NCI-H146 treated with DMSO at 0.1 percent for 48 hours (cell line): ENCODE measurements at regions not wholly inside any gene's neighbourhood (a gene's known extent, or its start where the extent isn't known, plus 50 kb on each side); places are given as distances from the start of the nearest gene placed in this dataset.

ENCODE experiments used
- DNase-seq: peaks from one replicate; lab custom pipeline; 2025; ENCODE audit not compliant: unreplicated experiment; lab: John Stamatoyannopoulos, UW

DNA sequence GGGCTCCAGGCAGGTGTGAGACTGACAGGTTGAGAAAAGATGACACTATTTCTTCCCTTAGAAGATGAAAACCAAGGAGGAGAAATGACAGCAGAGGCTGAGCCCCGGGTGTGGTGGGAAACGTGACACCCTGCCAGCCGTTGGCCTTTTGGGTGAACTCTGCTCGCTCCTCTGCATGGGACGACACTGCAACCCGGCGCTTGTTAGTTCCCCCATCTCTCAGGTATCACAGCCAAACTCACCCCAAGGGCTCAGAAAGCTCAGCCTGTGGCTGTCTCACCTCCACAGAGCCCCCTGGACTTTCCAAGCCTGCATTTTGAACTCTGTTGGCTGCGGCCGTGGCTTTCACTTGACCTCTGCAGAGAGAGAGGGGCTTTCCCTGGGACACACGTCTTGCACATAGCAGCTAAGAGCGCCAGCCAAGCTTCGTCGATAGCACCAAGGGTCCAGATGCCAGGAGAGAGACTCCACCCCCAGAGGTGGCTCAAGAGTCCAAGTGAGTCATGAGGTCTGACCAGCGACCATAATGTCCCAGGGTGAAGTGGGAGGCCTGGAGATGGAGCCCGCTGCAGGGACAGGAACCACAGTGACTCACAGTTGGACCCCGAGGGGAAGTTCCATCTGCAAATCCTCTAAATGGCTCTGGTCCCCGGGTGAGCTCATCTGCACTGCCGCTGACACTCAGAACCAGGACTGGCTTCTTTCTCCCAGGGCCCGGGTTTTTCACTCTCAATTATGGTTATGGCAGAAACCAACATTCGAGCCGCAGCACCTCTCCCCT is 301.9 kb downstream of the SOX9 start:
- DNase-seq = no peak

DNA sequence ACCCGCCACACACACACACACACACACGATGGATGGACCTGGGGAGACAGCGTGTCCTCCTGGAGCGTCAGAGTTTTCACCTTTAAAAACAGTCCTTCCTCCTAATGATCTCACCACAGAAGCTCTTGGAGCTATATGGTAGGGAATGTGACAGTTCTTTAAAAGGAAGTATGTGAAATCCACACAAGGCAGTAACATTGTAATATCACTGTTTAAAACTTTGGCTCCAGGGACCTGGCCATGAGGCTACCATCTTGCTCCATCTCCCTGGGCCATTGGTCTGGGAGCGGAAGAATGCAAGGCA is 302.4 kb downstream of the SOX9 start:
- no peak for DNase-seq

DNA sequence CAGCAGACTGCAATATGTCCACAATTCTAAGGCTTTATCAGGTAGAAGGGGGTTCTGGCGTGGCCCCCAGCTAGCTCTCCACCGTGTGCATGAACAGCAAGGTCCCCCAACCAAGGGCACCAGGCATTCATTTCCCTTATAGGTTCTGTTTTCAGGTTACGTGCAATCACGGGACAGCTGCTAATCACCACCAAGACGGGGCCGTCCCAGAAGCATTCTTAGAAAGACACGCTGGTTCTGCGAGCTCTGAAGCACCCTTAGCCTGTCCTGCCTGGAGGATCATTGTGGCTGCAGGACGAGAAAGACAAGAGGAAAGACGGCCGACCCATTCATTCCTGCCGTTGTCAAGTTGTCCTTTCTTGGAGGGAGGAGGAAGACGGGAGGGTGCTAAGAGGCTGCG is 302.9 kb downstream of the SOX9 start:
- DNase-seq = no peak

DNA sequence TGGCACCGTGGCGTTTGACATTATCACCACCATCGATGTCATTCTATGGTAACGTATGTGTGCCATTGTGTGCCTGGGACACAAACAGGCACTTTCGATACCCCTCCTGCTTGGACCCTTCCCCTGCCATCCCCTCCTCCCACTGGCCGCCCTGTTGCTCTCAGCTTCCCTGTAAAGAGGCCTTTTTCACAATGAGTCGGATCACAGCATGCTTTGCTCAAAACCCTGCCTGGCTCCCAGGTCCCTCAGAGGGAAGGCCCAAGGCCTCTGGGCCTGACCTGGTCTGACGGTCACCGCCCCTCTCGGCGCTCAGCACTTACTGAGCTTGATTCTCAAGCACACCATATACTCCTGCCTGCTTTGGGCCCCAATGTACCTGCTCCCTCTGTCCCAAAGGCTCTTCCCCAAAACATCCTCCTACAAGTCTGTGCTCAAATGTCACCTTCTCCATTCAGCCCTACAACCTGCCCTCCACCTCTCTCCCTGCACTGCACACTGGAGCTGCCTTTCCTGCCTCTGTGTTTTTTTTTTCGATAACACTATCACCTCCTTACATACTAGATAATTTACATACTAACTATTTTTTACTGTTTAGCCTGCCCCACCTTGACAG is 303.8 kb downstream of the SOX9 start:
- no peak for DNase-seq

DNA sequence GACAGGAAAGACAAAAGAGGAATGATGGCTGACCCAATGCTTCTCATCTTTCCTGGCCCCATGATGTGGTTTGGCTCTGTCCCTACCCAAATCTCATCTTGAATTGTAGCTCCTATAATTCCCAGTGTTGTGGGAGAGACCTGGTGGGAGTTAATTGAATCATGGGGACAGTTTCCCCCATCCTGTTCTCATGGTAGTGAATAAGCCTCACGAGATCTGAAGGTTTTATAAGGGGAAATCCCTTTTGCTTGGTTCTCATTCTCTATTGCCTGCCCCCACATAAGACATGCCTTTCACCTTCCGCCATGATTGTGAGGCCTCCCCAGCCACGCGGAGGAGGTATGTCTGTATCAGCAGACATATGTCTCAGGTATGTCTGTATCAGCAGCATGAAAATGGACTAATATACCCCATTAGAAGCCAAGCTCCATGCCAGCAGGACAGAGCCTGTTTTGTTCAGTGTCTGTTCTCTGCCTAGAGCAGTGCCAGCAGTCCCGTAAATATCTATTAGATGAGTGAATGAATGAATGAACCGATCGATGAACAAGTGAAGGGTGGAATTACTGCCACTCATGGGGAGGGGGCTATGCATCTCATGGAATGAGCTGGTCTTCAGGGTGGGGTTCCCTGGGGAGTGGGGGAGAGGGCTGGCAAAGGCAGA is 304.4 kb downstream of the SOX9 start:
- DNase-seq = no peak

DNA sequence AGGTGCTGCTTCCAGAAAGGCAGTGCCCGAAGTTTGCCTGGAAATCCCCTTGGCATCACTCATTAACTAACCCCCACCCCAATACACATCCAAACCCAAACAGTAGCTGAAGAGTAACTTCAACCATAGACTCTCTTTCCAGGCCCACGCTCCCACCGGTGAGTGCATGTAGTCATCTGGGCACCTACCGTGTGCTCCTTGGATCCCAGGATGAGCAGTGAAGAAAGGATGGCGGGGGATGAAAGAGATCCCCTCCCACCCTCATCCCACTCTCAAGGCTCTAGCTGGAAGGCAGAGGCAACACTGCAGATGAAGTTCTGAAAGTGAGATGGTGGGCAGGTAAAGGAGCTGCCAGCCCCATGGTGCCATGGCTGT is 305.0 kb downstream of the SOX9 start:
- no peak for DNase-seq

DNA sequence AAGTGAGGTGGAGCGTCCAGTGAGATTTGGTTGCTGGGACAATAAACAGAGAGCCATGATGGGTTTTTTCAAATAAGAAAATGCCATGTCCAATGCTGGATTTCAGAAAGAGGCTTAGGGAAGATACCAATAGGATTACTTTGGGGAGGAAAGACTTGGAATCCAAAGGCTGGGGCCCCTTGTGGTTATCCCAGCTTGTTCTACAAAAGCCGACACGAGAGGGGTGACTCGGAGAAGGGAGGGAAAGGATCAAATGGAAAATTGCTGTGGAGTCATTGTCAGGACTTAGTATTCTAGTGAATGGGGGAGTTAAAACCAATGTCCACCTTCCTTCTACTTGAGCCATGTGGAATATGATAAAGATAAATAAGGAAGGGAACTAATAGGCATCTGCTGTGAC is 305.5 kb downstream of the SOX9 start:
- DNase-seq = no peak

DNA sequence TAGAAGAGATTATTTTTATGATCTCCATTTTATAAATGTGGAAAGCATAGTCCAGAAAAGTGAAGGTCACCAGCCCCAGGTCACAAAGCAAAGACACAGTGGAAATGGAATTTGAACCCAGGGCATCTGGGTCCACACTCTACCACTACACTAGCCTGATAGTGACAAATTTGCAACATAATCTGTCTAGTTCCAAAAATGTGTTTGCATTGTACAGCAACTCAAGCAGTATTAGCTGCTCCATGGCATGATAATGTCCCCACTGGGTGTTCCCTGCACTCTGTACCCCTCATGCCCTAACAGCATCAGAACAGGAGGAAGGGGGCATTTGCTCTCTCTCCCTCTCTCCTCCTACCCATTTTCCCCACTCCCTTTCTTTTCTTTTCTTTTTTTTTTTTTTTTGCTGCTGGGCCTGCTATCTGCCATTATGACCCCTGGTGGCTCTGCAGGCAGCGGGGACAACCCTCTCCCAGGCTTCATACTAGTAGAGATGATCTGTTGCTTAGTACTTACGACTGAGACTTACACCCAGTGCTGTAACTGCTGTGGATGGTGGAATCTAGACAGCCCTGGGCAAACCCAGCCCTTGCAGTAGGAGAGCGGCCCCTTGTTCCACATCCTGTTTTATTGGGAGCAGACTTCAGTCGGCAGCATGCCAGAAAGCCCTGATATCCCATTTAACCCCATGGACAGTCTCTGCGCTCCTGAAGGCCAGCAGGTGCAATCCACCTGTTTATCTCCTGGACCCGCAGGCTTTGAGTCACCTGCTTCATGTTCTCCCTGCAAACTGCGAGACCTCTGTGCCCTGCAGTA is 306.3 kb downstream of the SOX9 start:
- DNase-seq = peak; percentile 85

DNA sequence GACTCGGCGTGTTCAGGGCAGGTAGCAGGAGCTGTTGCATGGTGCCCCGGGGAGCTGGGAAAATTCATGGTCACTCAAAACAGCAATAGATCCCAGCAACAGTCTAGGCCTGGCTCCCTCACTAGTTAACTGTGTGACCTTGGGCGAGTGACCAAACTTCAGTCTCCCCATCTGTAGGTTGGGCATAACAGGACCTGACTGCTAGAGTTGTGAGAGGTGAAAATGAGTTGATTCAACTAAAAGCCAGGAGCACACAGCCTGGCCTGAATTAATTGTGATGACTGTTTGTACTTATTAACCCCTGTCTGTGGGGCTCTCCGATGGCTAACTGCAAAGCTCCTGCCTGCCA is 306.9 kb downstream of the SOX9 start:
- DNase-seq = no peak

DNA sequence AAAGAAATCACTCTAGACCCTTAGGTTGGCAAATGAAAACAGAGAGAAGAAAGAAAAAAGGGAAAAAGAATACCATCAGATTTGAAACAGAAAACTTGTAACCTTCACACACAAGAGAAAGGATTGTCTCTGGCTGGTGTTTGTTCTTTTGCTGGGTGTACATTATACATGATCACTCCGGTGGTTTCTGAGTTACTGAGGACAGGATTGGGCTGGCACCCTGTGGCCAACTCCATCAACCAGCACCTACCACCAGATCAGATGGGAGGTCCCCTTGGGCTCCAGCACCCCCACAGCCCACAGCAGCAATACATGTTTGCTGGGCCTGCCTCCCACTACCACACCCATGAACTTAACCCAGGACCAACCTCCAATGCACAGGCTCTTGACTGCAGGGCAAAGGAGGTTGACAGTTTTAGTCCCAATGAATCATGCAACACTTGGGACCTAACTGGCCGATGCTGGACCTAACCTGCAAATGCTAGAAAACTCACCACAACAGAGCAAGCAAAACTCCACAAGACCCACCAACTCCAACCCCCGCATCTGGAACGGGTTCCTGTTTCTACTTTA is 308.3 kb downstream of the SOX9 start:
- no peak for DNase-seq

DNA sequence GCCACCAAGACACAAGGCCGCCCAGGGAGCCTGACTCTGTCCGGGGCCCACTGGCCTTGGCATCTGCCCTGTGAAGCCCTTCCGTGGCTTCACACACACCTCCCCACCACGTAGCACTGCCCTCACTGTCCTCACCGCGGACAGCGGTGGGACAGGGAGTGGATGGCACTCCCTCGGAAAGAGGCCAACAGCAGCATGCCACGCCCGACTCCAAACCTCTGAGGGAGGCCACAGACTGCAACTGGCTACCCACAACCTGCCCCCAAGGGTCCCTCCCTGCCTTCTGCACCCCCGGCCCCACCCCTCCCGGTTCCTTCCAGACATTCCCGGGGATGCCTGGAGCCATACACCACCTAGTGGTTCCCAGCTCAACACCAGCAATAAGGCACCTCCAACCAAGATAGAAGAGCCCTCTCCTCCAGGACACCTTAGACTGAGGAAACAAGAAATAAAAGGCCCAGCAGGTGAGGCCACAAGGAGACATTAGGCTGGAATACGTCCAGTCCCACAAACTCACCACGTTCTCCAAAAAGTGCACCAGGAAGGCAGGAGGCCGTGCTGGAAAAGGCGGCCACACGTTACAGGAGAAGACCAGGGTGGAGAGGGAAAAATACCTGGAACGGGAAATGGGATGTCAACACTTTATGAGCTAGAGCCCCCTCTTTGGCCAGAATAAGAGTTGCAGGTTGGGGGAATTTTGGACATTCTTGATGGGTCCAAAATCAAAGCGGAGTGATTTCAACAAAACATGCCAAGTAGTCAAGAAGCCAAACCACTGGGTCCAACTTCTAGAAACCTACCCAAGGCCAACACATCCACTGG is 310.0 kb downstream of the SOX9 start:
- no peak for DNase-seq

DNA sequence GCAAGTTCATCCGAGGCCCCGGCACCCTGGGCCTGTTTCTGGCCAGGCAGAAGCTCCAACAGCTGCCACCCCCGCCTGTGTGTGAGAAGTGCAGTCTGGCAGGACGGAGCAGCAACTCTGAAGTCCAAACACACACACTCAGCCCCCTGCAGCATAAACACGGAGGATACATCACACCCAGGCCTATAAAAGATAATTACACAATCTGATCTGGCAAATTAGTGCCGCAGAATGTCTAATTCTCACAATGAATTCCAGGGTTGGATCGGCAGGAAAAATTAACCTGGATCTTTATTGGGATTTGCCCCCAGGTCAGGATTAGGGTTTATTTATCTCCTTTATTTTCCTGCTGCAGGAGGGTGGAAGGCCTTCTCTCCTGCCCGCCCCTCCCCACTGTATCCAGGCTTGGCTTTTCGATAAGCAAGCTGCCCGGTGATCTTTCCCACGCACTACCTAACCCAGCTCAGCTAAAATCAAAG is 311.4 kb downstream of the SOX9 start:
- peak; percentile 74 for DNase-seq

DNA sequence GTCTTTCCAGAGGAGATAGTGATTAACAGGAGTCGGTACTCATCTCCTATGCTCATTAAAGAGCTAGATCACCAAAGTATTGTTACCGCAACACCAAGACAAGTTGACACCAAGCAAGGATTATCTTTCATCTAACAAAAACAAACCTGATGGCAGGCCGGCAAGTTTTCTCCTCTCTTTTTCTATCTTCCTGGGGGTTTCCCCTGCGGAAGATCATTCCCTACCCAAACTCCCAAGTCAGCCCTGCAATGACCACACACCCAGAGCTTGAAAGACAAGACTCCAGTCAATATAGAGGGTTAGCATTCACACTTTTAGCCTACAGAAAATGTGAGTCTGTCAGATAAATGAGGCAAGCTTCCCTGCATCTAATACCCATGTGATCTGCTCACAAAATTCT is 312.1 kb downstream of the SOX9 start:
- DNase-seq = no peak

DNA sequence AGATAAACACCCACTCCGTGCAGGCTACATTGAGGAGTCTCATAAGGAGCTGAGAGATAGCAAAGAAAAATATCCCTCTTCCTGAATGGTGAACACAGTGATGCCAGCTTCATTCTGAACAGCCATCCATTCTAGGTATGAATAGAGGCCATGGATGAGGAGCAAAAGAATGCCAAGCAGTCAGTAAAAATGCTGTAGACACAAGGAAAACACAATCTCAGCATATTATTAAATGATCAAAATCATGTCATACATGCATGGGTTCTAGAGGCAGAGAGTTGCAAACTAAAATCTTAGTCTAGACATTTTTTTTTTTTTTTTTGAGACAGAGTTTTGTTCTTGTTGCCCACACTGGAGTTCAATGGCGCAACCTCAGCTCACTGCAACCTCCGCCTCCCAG is 313.0 kb downstream of the SOX9 start:
- DNase-seq = no peak

DNA sequence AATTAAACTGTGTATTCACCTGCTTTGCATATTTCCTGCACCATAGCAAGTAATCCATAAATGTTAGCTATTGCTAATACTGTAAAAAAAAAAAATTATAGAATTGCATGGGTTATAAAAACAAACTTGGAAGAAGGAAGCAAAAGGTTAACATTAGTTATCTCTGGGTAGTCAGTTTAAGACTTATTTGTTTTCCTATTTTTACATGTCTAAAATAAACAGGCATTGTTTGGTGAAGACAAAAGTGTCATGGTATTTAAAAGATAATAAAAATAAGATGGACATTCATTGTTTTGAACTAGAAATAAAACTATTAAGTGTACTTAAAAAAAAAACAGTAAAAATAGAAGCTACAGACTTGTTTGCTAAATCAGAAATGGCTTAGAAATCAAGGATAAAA is 313.8 kb downstream of the SOX9 start:
- DNase-seq = no peak

DNA sequence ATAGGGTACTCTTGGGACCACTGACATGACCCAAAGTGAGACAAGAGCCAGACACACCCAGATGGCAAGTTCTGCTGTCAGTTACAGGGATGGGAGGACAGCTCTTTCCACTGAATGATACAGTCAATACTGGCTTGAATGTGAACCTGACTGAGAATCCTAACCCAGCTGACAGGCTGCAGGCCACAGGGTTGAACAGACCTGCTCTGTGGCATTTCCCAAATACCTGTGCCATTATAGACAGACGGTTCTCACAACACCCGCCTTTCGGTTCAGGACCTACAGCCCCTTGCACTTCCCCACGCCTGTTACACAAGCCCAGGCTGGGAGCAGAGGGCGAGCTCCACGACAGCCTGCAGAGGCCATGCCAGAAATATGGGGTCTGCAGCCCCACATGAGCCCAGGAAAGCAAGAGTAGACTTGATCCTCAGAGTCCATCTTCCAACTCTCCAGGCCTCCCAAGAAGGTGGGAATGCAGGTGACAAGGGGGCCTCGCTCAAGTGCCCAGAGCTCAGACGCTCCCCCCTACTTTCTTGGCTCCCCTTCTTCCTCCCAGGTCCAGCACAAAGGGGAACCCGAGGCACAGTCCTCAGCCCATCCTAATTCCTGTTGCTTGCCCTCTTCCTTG is 314.3 kb downstream of the SOX9 start:
- DNase-seq = no peak

DNA sequence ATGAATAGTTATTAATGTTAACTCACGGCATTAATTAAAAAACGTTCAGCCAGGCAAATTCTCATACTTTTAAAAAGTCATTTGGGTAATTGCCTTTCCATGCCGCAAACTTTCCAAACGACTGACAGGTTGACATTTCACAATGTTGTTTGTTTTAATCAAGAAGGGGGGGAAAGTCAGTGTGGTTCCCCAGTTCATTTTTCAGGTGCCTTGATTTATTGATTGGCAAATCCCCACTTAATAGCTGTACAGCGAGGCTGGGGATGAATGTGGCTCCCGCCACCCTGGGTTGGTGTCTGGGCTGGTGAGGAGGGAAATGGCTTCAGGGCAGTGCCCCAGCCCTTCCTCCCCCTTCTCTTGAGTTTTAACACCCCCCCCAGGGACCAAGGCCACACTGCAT is 318.0 kb downstream of the SOX9 start:
- no peak for DNase-seq

DNA sequence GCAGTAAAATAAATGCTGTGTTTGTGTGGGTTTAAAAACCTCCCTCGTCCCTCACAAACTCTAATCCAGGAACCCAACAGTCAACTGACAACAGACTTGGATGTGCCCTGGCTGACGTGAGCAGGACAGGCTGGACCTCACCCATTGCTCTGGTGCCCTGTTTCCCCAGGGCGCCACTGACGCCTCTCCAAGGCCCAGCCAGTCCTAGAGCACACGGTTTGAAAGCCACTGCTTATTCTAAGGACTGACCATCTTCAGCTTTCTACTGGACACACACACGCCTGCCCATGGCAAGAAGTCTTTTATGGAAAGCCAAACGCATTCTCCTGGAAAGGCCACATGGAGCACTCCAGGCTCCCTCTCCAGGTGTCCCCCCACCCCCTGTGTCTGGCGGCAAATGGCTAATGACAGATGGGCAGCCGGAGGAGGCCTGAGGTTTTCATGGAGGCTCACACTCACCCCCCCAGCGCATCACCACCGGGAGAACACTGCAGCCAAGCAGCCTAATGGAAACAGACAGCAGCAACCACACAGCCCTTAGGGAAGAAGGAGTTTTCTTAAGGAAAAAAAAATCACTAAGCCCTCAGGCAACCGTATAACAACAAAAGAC is 319.2 kb downstream of the SOX9 start:
- DNase-seq = peak; percentile 15

DNA sequence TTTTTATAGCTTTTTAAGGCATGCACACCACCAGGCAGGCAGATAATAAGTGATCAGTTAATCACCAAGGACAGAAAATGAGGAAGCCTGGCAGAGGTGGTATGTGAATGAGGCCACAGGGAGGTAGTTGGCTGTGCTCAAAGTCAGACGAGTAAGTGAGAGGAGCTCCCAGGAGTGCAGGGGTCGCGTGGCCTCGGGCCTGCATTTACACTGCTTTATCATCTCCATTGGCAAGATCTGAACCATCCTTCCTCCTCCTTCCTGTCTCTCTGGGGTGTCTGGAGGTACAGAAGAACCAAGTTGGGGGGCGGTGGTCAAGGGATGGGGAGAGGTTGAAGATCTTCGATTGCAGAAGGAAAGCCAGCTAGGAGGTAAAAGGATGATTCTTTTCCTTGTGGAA is 320.1 kb downstream of the SOX9 start:
- no peak for DNase-seq

DNA sequence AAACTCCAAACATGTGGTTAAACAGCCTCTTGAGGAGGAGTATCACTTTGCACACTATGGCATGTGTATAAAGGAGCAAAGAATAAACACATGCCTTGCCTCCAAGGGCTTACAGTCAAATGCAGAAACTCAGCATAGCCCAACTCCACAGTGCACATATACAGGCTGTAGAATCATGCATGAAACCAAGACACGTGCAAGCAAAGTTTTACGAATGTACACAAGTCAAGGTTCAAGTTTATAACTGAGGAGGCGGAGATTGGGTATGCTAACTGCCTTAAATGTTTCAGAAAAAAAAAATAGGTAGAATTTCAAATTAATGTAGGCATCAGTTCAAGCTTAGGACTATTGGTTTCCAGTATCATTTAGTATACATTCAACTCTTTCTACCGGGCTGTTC is 321.1 kb downstream of the SOX9 start:
- no peak for DNase-seq
